HepG2 (cell line): ENCODE measurements at regions not wholly inside any gene's neighbourhood (a gene's known extent, or its start where the extent isn't known, plus 50 kb on each side); places are given as distances from the start of the nearest gene placed in this dataset.

Experiments
- HDAC6 ChIP-seq: fragments of 200-600 bp; sonication (generic); IDR thresholded peaks from 2 replicates; pipeline ENCODE4 v1.7.0; 2017; ENCODE audit warnings: mild to moderate bottlenecking, antibody characterized with exemption, low read length, low read depth
- ISX ChIP-seq: sonication (generic); formaldehyde crosslinking; conservative IDR thresholded peaks from 2 replicates; pipeline ENCODE4 v1.5.0; 2020; ENCODE audit warnings: missing genetic modification reagents
- PAX8 ChIP-seq: sonication (generic); formaldehyde crosslinking; IDR thresholded peaks from 2 replicates; pipeline ENCODE4 v1.8.0; 2022; ENCODE audit warnings: mild to moderate bottlenecking, missing genetic modification reagents, borderline replicate concordance
- PHF20 ChIP-seq: sonication (generic); formaldehyde crosslinking; IDR thresholded peaks from 2 replicates; pipeline ENCODE4 v1.5.0; 2020; ENCODE audit warnings: mild to moderate bottlenecking, missing genetic modification reagents
- RARG ChIP-seq: sonication (generic); formaldehyde crosslinking; IDR thresholded peaks from 2 replicates; pipeline ENCODE4 v1.4.0; 2020; ENCODE audit warnings: low read depth, mild to moderate bottlenecking, missing genetic modification reagents
- ZNF563 ChIP-seq: sonication (generic); formaldehyde crosslinking; IDR thresholded peaks from 2 replicates; pipeline ENCODE4 v1.8.0; 2022; ENCODE audit warnings: mild to moderate bottlenecking, moderate library complexity, missing genetic modification reagents
- ZNF709 ChIP-seq: sonication (generic); formaldehyde crosslinking; IDR thresholded peaks from 2 replicates; pipeline ENCODE4 v1.5.0; 2020; ENCODE audit warnings: mild to moderate bottlenecking, missing genetic modification reagents
- ZNF75D ChIP-seq: sonication (generic); formaldehyde crosslinking; IDR thresholded peaks from 2 replicates; pipeline ENCODE4 v1.8.1; 2023; ENCODE audit warnings: missing genetic modification reagents, mild to moderate bottlenecking, borderline replicate concordance
- TF ChIP-seq, protein P1 (sequence below): sonication (generic); formaldehyde crosslinking; IDR thresholded peaks from 2 replicates; pipeline ENCODE4 v1.8.1; 2022; ENCODE audit warnings: low read depth, mild to moderate bottlenecking, missing genetic modification reagents
- TF ChIP-seq, protein P2 (sequence below): sonication (generic); formaldehyde crosslinking; IDR thresholded peaks from 2 replicates; pipeline ENCODE4 v1.5.0; 2020; ENCODE audit warnings: mild to moderate bottlenecking, missing genetic modification reagents, moderate library complexity
- TF ChIP-seq, protein P3 (sequence below): sonication (generic); formaldehyde crosslinking; IDR thresholded peaks from 2 replicates; pipeline ENCODE4 v1.5.0; 2020; ENCODE audit warnings: missing genetic modification reagents
- TF ChIP-seq, protein P4 (sequence below): sonication (generic); formaldehyde crosslinking; IDR thresholded peaks from 2 replicates; pipeline ENCODE4 v1.8.0; 2023; ENCODE audit warnings: mild to moderate bottlenecking, missing genetic modification reagents
- TF ChIP-seq, protein P5 (sequence below): sonication (generic); formaldehyde crosslinking; IDR thresholded peaks from 2 replicates; pipeline ENCODE4 v1.8.0; 2022; ENCODE audit warnings: low read depth, missing genetic modification reagents
- TF ChIP-seq, protein P6 (sequence below): sonication (generic); formaldehyde crosslinking; IDR thresholded peaks from 2 replicates; pipeline ENCODE4 v1.5.1; 2020; ENCODE audit warnings: mild to moderate bottlenecking, moderate library complexity, missing genetic modification reagents

DNA sequence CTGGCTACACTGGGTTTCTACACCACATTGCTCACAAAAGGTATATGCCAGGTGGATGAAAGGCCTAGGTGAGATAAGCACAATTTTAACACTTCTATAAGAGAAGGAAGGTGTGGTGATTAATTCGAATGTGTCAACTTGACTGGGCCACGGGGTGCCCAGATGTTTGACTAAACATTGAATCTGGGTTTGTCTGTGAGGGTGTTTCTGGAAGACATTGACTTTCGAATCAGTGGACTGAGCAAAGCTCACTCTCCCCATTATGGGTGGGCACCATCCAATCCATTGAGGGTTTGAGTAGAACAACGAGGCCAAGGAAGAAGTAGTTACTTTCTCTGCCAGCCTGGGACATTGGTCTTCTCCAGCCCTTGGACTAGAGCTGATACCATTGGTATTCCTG lies 78.2 kb upstream of the COL5A1 start:
- TF ChIP-seq, protein P1, sequence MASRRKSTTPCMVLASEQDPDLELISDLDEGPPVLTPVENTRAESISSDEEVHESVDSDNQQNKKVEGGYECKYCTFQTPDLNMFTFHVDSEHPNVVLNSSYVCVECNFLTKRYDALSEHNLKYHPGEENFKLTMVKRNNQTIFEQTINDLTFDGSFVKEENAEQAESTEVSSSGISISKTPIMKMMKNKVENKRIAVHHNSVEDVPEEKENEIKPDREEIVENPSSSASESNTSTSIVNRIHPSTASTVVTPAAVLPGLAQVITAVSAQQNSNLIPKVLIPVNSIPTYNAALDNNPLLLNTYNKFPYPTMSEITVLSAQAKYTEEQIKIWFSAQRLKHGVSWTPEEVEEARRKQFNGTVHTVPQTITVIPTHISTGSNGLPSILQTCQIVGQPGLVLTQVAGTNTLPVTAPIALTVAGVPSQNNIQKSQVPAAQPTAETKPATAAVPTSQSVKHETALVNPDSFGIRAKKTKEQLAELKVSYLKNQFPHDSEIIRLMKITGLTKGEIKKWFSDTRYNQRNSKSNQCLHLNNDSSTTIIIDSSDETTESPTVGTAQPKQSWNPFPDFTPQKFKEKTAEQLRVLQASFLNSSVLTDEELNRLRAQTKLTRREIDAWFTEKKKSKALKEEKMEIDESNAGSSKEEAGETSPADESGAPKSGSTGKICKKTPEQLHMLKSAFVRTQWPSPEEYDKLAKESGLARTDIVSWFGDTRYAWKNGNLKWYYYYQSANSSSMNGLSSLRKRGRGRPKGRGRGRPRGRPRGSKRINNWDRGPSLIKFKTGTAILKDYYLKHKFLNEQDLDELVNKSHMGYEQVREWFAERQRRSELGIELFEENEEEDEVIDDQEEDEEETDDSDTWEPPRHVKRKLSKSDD (CRISPR knock-in tag) = no peak
- TF ChIP-seq, protein P2, sequence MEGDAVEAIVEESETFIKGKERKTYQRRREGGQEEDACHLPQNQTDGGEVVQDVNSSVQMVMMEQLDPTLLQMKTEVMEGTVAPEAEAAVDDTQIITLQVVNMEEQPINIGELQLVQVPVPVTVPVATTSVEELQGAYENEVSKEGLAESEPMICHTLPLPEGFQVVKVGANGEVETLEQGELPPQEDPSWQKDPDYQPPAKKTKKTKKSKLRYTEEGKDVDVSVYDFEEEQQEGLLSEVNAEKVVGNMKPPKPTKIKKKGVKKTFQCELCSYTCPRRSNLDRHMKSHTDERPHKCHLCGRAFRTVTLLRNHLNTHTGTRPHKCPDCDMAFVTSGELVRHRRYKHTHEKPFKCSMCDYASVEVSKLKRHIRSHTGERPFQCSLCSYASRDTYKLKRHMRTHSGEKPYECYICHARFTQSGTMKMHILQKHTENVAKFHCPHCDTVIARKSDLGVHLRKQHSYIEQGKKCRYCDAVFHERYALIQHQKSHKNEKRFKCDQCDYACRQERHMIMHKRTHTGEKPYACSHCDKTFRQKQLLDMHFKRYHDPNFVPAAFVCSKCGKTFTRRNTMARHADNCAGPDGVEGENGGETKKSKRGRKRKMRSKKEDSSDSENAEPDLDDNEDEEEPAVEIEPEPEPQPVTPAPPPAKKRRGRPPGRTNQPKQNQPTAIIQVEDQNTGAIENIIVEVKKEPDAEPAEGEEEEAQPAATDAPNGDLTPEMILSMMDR (CRISPR knock-in tag) = no peak
- no peak for TF ChIP-seq HDAC6
- TF ChIP-seq, protein P3, sequence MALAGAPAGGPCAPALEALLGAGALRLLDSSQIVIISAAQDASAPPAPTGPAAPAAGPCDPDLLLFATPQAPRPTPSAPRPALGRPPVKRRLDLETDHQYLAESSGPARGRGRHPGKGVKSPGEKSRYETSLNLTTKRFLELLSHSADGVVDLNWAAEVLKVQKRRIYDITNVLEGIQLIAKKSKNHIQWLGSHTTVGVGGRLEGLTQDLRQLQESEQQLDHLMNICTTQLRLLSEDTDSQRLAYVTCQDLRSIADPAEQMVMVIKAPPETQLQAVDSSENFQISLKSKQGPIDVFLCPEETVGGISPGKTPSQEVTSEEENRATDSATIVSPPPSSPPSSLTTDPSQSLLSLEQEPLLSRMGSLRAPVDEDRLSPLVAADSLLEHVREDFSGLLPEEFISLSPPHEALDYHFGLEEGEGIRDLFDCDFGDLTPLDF (CRISPR knock-in tag) = no peak
- no peak for TF ChIP-seq ZNF563 (CRISPR knock-in tag)
- no peak for TF ChIP-seq PHF20 (CRISPR knock-in tag)
- TF ChIP-seq, protein P4, sequence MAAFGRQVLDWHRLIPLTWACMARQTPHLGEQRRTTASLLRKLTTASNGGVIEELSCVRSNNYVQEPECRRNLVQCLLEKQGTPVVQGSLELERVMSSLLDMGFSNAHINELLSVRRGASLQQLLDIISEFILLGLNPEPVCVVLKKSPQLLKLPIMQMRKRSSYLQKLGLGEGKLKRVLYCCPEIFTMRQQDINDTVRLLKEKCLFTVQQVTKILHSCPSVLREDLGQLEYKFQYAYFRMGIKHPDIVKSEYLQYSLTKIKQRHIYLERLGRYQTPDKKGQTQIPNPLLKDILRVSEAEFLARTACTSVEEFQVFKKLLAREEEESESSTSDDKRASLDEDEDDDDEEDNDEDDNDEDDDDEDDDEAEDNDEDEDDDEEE = no peak
- TF ChIP-seq, protein P5, sequence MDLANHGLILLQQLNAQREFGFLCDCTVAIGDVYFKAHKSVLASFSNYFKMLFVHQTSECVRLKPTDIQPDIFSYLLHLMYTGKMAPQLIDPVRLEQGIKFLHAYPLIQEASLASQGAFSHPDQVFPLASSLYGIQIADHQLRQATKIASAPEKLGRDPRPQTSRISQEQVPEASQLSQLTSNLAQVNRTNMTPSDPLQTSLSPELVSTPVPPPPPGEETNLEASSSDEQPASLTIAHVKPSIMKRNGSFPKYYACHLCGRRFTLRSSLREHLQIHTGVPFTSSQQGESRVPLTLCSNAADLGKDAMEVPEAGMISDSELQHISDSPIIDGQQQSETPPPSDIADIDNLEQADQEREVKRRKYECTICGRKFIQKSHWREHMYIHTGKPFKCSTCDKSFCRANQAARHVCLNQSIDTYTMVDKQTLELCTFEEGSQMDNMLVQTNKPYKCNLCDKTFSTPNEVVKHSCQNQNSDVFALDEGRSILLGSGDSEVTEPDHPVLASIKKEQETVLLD (CRISPR knock-in tag) = no peak
- TF ChIP-seq ZNF75D = no peak
- TF ChIP-seq ISX (CRISPR knock-in tag) = no peak
- no peak for TF ChIP-seq PAX8 (CRISPR knock-in tag)
- TF ChIP-seq ZNF709 (CRISPR knock-in tag) = no peak
- no peak for TF ChIP-seq RARG (CRISPR knock-in tag)
- TF ChIP-seq, protein P6, sequence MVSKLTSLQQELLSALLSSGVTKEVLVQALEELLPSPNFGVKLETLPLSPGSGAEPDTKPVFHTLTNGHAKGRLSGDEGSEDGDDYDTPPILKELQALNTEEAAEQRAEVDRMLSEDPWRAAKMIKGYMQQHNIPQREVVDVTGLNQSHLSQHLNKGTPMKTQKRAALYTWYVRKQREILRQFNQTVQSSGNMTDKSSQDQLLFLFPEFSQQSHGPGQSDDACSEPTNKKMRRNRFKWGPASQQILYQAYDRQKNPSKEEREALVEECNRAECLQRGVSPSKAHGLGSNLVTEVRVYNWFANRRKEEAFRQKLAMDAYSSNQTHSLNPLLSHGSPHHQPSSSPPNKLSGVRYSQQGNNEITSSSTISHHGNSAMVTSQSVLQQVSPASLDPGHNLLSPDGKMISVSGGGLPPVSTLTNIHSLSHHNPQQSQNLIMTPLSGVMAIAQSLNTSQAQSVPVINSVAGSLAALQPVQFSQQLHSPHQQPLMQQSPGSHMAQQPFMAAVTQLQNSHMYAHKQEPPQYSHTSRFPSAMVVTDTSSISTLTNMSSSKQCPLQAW = no peak
